AG04450 (cell line): ENCODE measurements at regions not wholly inside any gene's neighbourhood (a gene's known extent, or its start where the extent isn't known, plus 50 kb on each side); places are given as distances from the start of the nearest gene placed in this dataset.

Experiments used
- CTCF ChIA-PET: fragments of 300-600, 350-600 bp; formaldehyde crosslinking; extraction: SDS; loops from one replicate; lab custom pipeline; 2022; ENCODE audit warnings: antibody characterized with exemption, inconsistent platforms; lab: Charles Lee
- POLR2A ChIA-PET: fragments of 350-600 bp; formaldehyde crosslinking; extraction: SDS; loops from one replicate; lab custom pipeline; 2021; ENCODE audit warnings: antibody characterized with exemption, inconsistent platforms; lab: Yijun Ruan, JAX
- DNase-seq: peaks from one replicate; pipeline ENCODE4 v3.0.0-alpha.2; 2011; ENCODE audit warnings: low read depth, low spot score
- H3K27ac ChIP-seq: one replicate; pipeline ENCODE4 v1.5.1; 2012; ENCODE audit warnings: low read depth, low read length, control low read depth
- H3K27me3 ChIP-seq: one replicate; pipeline ENCODE4 v1.6.0; 2012; ENCODE audit warnings: low read length; ENCODE audit not compliant: control insufficient read depth, insufficient read depth
- H3K4me3 ChIP-seq: 2 replicates; pipeline ENCODE4 v1.5.1; 2011; ENCODE audit warnings: mild to moderate bottlenecking, low read depth, low read length, control low read depth
- H3K9me3 ChIP-seq: 2 replicates; pipeline ENCODE4 v1.5.1; 2012; ENCODE audit warnings: low read length; ENCODE audit not compliant: control insufficient read depth, insufficient read depth
- TF ChIP-seq, protein P1 (sequence below): IDR thresholded peaks from 2 replicates; pipeline ENCODE4 v1.5.1; 2011; ENCODE audit warnings: low read depth, low read length, control low read depth, inconsistent platforms

DNA sequence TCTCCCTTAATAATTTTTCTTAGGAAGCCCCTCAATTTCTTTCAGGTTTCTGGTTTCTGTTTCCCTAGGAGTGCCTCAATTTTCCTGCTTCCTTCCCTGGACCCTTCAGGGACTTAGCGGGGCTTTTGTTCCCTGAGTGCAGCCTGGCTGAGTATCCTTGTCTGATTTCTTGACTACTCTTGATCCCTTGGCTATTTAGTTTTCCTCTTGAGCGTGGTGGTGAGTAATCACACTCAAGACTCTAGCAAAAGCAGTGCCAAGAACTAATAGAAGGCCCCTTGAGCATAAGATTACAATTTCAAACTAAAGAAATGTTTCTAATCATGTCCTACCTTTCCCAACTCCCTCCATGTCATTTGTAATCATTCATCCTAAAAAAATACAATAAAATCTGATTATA is 94.3 kb upstream of the C3orf80 start:
- POLR2A ChIA-PET = no interaction called here
- H3K27ac ChIP-seq = no peak overlapping the region

DNA sequence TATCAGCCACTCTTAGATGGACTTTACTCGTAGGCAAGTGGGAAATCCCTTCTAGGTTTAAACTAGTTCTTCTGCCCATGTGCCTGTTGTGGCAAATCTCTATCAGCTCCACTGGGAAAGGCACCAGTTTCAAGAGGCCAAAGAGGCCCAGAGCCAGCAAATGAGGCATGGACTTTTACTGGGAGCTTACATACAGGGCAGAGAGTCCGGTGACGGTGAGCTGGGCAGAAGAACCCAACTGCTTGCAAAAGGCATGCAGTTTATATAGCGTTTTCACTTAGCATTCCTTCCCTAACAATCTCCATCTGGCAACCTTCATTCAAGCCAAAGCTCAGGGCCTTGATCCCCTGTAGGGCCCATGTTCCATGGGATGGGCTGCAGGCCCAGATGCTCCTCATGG is 93.0 kb upstream of the C3orf80 start:
- ChIA-PET POLR2A (no interaction called here), CTCF (interaction anchor here (0.9 kb wide), 1 partner anchor 16 kb away, joined by 4 read pairs; no protein-coding TSS in a partner anchor)
- Histone ChIP-seq H3K27me3 (no peaks in the 10 kb centered on the region), H3K27ac (no peak overlapping the region), H3K4me3 (no peak overlapping the region), H3K9me3 (no peaks in the 10 kb centered on the region)
- no peak for DNase-seq
- TF ChIP-seq, protein P1, sequence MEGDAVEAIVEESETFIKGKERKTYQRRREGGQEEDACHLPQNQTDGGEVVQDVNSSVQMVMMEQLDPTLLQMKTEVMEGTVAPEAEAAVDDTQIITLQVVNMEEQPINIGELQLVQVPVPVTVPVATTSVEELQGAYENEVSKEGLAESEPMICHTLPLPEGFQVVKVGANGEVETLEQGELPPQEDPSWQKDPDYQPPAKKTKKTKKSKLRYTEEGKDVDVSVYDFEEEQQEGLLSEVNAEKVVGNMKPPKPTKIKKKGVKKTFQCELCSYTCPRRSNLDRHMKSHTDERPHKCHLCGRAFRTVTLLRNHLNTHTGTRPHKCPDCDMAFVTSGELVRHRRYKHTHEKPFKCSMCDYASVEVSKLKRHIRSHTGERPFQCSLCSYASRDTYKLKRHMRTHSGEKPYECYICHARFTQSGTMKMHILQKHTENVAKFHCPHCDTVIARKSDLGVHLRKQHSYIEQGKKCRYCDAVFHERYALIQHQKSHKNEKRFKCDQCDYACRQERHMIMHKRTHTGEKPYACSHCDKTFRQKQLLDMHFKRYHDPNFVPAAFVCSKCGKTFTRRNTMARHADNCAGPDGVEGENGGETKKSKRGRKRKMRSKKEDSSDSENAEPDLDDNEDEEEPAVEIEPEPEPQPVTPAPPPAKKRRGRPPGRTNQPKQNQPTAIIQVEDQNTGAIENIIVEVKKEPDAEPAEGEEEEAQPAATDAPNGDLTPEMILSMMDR = no peak

More for the DNA sequence above, 94.3 kb upstream of the C3orf80 start:
- Histone ChIP-seq H3K4me3 (no peak overlapping the region), H3K27me3 (no peaks in the 10 kb centered on the region), H3K9me3 (no peaks in the 10 kb centered on the region)
- TF ChIP-seq, protein P1 = no peak
- no peak for DNase-seq
- CTCF ChIA-PET = interaction anchor here (0.7 kb wide), 1 partner anchor 32 kb away, joined by 3 read pairs; no protein-coding TSS in a partner anchor

DNA sequence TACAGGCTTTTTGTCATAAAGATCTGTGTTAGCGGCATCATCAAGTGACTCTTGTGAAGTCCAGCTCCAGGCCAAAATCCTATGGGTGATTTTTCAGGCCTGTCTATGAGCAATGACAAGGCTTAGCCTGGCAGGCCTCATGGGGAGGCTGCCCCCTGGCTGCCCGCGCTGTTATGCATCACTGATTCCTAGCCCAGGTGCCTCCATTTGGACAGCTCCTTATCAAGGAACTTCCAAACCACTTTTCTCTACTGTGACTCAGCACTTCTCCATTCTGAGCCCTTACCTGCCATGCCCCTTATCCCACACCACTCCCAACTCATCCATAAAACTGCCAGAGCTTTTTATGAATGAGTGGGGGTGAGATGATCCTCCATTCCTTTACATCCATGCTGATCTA is 91.5 kb upstream of the C3orf80 start:
- DNase-seq = no peak
- TF ChIP-seq, protein P1 = peak; percentile 8; the same call in 1 of the 2 replicates
- H3K9me3 ChIP-seq = no peaks in the 10 kb centered on the region
- no peaks in the 10 kb centered on the region for H3K27me3 ChIP-seq
- no peak overlapping the region for H3K4me3 ChIP-seq
- CTCF ChIA-PET = interaction anchor here (0.9 to 1.4 kb wide), 3 partner anchors 101 to 305 kb away, joined by 3 to 4 read pairs (median 3); no protein-coding TSS in a partner anchor
- H3K27ac ChIP-seq = no peak overlapping the region
- POLR2A ChIA-PET = no interaction called here

DNA sequence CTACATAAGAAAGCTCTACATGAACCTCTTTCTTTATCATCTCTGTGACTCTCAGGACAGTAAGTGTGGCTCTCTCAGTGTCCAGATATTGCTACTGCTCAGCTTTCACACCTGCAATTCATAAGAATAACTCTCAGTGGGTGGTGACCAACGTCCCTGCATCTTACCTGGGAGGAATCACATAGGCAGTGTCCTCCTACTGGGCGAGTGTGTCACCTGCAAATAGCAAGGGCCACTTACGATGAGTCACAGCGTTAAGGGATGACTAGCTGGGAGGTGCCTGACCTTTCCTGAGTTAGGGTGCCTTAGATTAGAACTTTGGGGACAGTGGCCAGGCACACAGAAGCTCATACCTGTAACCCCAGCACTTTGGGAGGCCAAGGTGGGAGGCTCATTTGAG is 90.8 kb upstream of the C3orf80 start:
- H3K27ac ChIP-seq = no peak overlapping the region
- no peak for DNase-seq
- no peaks in the 10 kb centered on the region for H3K27me3 ChIP-seq
- ChIA-PET CTCF (interaction anchor here (0.7 to 1.4 kb wide), 3 partner anchors 138 to 306 kb away, joined by 3 to 6 read pairs (median 3); no protein-coding TSS in a partner anchor), POLR2A (no interaction called here)
- no peak overlapping the region for H3K4me3 ChIP-seq
- TF ChIP-seq, protein P1 = no peak
- H3K9me3 ChIP-seq = no peaks in the 10 kb centered on the region

DNA sequence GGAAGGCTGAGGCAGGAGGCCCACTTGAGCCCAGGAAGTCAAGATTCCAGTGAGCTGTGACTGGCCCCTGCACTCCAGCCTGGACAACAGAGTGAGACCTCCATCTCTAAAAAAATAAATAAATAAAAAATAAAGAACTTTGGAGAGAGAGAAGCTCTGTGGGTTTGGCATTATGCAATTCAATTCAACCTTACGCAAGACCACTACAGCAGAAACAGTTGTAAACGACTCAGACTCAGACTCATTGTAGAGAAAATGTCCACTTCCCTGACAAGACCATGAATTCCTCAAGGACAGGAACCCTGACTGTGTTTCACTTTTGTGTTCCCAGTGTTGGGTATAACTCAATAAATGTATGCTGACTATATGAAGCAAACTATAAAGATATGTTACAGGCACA is 90.3 kb upstream of the C3orf80 start:
- Histone ChIP-seq H3K4me3 (no peak overlapping the region), H3K27me3 (no peaks in the 10 kb centered on the region), H3K9me3 (no peaks in the 10 kb centered on the region), H3K27ac (no peak overlapping the region)
- ChIA-PET CTCF (interaction anchor here (0.7 kb wide), 1 partner anchor 138 kb away, joined by 6 read pairs; no protein-coding TSS in a partner anchor), POLR2A (no interaction called here)
- DNase-seq = no peak
- TF ChIP-seq, protein P1 = no peak
